ENCODE measurements at regions not wholly inside any gene's neighbourhood (a gene's known extent, or its start where the extent isn't known, plus 50 kb on each side); places are given as distances from the start of the nearest gene placed in this dataset.

GRCh38 chr1:22338071-22338765 is 113.4 kb upstream of the ZBTB40 start:
- H3K9me3 Mint-ChIP-seq = peaks cover 0 to 7% of the 10 kb centered on the region in 2 donors
- no peak overlapping the region for H3K27ac Mint-ChIP-seq
- DNase-seq (ENCODE audit: low spot score in 2 of 2) (no peak), ATAC-seq (no peak)
- H3K36me3 Mint-ChIP-seq = no peaks in the 10 kb centered on the region

GRCh38 chr1:22339237-22339636 is 112.4 kb upstream of the ZBTB40 start:
- ATAC-seq = no peak
- no peaks in the 10 kb centered on the region for H3K9me3 Mint-ChIP-seq
- H3K27ac Mint-ChIP-seq = no peak overlapping the region

GRCh38 chr1:22340066-22340465 is 111.6 kb upstream of the ZBTB40 start:
- DNase-seq (ENCODE audit: low spot score in 2 of 2) (no peak), ATAC-seq (no peak)
- Mint-ChIP-seq H3K9me3 (no peaks in the 10 kb centered on the region), H3K27ac (no peak overlapping the region), H3K36me3 (no peaks in the 10 kb centered on the region)

More at GRCh38 chr1:22339237-22339636, 112.4 kb upstream of the ZBTB40 start:
- no peak for DNase-seq (ENCODE audit: low spot score in 2 of 2)
- H3K36me3 Mint-ChIP-seq = no peaks in the 10 kb centered on the region

GRCh38 chr1:22340873-22341272 is 110.8 kb upstream of the ZBTB40 start:
- ATAC-seq = no peak
- H3K36me3 Mint-ChIP-seq = no peaks in the 10 kb centered on the region
- no peak overlapping the region for H3K27ac Mint-ChIP-seq
- no peak for DNase-seq (ENCODE audit: low spot score in 2 of 2)
- H3K9me3 Mint-ChIP-seq = no peaks in the 10 kb centered on the region

- peak in 1 of 2 donors; percentile 28 for ATAC-seq
- Mint-ChIP-seq H3K27ac (no peak overlapping the region), H3K36me3 (no peaks in the 10 kb centered on the region), H3K9me3 (no peaks in the 10 kb centered on the region)
- DNase-seq (ENCODE audit: low spot score in 2 of 2) = no peak
Measured at GRCh38 chr1:22341791-22342605, 109.7 kb upstream of the ZBTB40 start.

- DNase-seq (ENCODE audit: low spot score in 2 of 2) = no peak
- no peak for ATAC-seq
- Mint-ChIP-seq H3K27ac (no peak overlapping the region), H3K36me3 (no peaks in the 10 kb centered on the region), H3K9me3 (no peaks in the 10 kb centered on the region)
Measured at GRCh38 chr1:22342734-22343191, 108.9 kb upstream of the ZBTB40 start.

- DNase-seq (ENCODE audit: low spot score in 2 of 2) = no peak
- ATAC-seq = no peak
- Mint-ChIP-seq H3K27ac (no peak overlapping the region), H3K36me3 (no peaks in the 10 kb centered on the region), H3K9me3 (no peaks in the 10 kb centered on the region)
Measured at GRCh38 chr1:22343456-22344328, 108.0 kb upstream of the ZBTB40 start.

- Mint-ChIP-seq H3K27ac (no peak overlapping the region), H3K36me3 (no peaks in the 10 kb centered on the region), H3K9me3 (no peaks in the 10 kb centered on the region)
- no peak for DNase-seq (ENCODE audit: low spot score in 2 of 2)
- no peak for ATAC-seq
Measured at GRCh38 chr1:22344329-22344630, 107.4 kb upstream of the ZBTB40 start.

GRCh38 chr1:22344851-22345560 is 106.6 kb upstream of the ZBTB40 start:
- Mint-ChIP-seq H3K9me3 (no peaks in the 10 kb centered on the region), H3K27ac (no peak overlapping the region), H3K36me3 (no peaks in the 10 kb centered on the region)
- ATAC-seq (no peak), DNase-seq (ENCODE audit: low spot score in 2 of 2) (no peak)

GRCh38 chr1:22347854-22348760 is 103.5 kb upstream of the ZBTB40 start:
- DNase-seq (ENCODE audit: low spot score in 2 of 2) (no peak), ATAC-seq (no peak)
- H3K9me3 Mint-ChIP-seq = no peaks in the 10 kb centered on the region
- H3K36me3 Mint-ChIP-seq = no peaks in the 10 kb centered on the region
- no peak overlapping the region for H3K27ac Mint-ChIP-seq

GRCh38 chr1:22349362-22350043 is 102.1 kb upstream of the ZBTB40 start:
- Mint-ChIP-seq H3K27ac (no peak overlapping the region), H3K36me3 (no peaks in the 10 kb centered on the region), H3K9me3 (no peaks in the 10 kb centered on the region)
- no peak for DNase-seq (ENCODE audit: low spot score in 2 of 2)
- ATAC-seq = no peak

GRCh38 chr1:22350171-22350923 is 101.3 kb upstream of the ZBTB40 start:
- H3K27ac Mint-ChIP-seq = no peak overlapping the region
- no peak for ATAC-seq
- H3K36me3 Mint-ChIP-seq = no peaks in the 10 kb centered on the region
- DNase-seq (ENCODE audit: low spot score in 2 of 2) = no peak
- no peaks in the 10 kb centered on the region for H3K9me3 Mint-ChIP-seq

- no peak overlapping the region for H3K27ac Mint-ChIP-seq
- no peaks in the 10 kb centered on the region for H3K36me3 Mint-ChIP-seq
- no peak for DNase-seq (ENCODE audit: low spot score in 2 of 2)
- ATAC-seq = no peak
- no peaks in the 10 kb centered on the region for H3K9me3 Mint-ChIP-seq
Measured at GRCh38 chr1:22350924-22351767, 100.5 kb upstream of the ZBTB40 start.

- Mint-ChIP-seq H3K36me3 (no peaks in the 10 kb centered on the region), H3K27ac (no peak overlapping the region), H3K9me3 (no peaks in the 10 kb centered on the region)
- DNase-seq (ENCODE audit: low spot score in 2 of 2) = no peak
- ATAC-seq = no peak
Measured at GRCh38 chr1:22351768-22352080, 99.9 kb upstream of the ZBTB40 start.

Measured in activated naive CD4-positive, alpha-beta T cell treated with anti-CD3 and anti-CD28 coated beads, Interleukin-2, amount 50 U/mL, for 72 hours (primary cell).